ENCODE measurements at regions not wholly inside any gene's neighbourhood (a gene's known extent, or its start where the extent isn't known, plus 50 kb on each side); places are given as distances from the start of the nearest gene placed in this dataset.

GRCh38 chr15:45918839-45919238 is 284.0 kb downstream of the SQOR start:
- POLR2A ChIA-PET (ENCODE audit: partially characterized antibody): no interaction called here
- TF ChIP-seq ATF2 (IDR thresholded peaks at IDR 0.05; ENCODE audit: low read length): no peak
- no peak for TF ChIP-seq HDAC2 (IDR thresholded peaks at IDR 0.05; ENCODE audit: borderline replicate concordance in 1 of 2, low read depth in 2 of 2, low read length in 2 of 2)
- no peak for TF ChIP-seq SP1 (IDR thresholded peaks at IDR 0.05; ENCODE audit: low read depth, low read length)
- TF ChIP-seq USF2 (IDR thresholded peaks at IDR 0.05; ENCODE audit: low read length): no peak

More at GRCh38 chr15:45918839-45919238, 284.0 kb downstream of the SQOR start:
- Histone ChIP-seq H3K14ac (ENCODE audit: insufficient read length) (peak overlapping the region; percentile 88), H2AFZ (ENCODE audit: low read length) (no peak overlapping the region), H4K20me1 (replicated peaks in 1 of 2; ENCODE audit: control insufficient read depth in 1 of 2, insufficient read depth in 2 of 2, low read length in 2 of 2) (no peaks in the 10 kb centered on the region), H2BK12ac (ENCODE audit: low read depth, low read length) (no peak overlapping the region), H3K56ac (replicated peaks; ENCODE audit: insufficient read length, low read depth, low read length) (no peak overlapping the region), H3K4me2 (ENCODE audit: insufficient read depth in 1 of 2, low read depth in 2 of 2, low read length in 2 of 2) (no peak overlapping the region), H2BK5ac (ENCODE audit: low read depth, low read length) (no peak overlapping the region), H3K9me3 (ENCODE audit: insufficient read depth in 2 of 2, low read depth in 1 of 2, low read length in 1 of 2) (no peaks in the 10 kb centered on the region), H2BK15ac (ENCODE audit: low read length) (no peak overlapping the region), H3K27me3 (replicated peaks in 1 of 4; ENCODE audit: control insufficient read depth in 3 of 4, extremely low read depth in 1 of 4, insufficient read depth in 3 of 4, low read length in 3 of 4) (no peaks in the 10 kb centered on the region), H3K23me2 (ENCODE audit: low read depth, low read length) (no peaks in the 10 kb centered on the region; the same call in 1 of the 2 replicates), H4K91ac (replicated peaks; ENCODE audit: insufficient read length, low read length) (no peak overlapping the region), H2AK5ac (ENCODE audit: low read depth, low read length) (no peak overlapping the region), H3K9ac (replicated peaks in 1 of 4; ENCODE audit: extremely low read depth in 1 of 4, low read depth in 3 of 4, low read length in 3 of 4) (no peak overlapping the region), H3K36me3 (ENCODE audit: control insufficient read depth in 2 of 4, insufficient read depth in 4 of 4, low read length in 3 of 4) (no peaks in the 10 kb centered on the region), H4K5ac (ENCODE audit: insufficient read length, low read depth, low read length) (no peak overlapping the region), H3K18ac (ENCODE audit: extremely low read depth, low read length) (no peak overlapping the region), H3K4me1 (replicated peaks in 1 of 4; ENCODE audit: control insufficient read depth in 3 of 4, insufficient read depth in 4 of 4, low read length in 3 of 4) (no peaks in the 10 kb centered on the region), H4K8ac (ENCODE audit: extremely low read depth, insufficient read depth, low read length) (no peak overlapping the region), H3K79me2 (ENCODE audit: control insufficient read depth in 1 of 2, insufficient read depth in 2 of 2, low read length in 2 of 2) (no peaks in the 10 kb centered on the region), H3K4ac (replicated peaks; ENCODE audit: insufficient read length, low read depth, low read length) (no peak overlapping the region), H2BK120ac (replicated peaks; ENCODE audit: low read depth, low read length) (no peak overlapping the region), H3K79me1 (ENCODE audit: low read depth, low read length) (no peaks in the 10 kb centered on the region), H3K4me3 (ENCODE audit: extremely low read depth in 1 of 4, insufficient read depth in 2 of 4, low read depth in 3 of 4, low read length in 4 of 4) (no peak overlapping the region), H3K27ac (ENCODE audit: low read depth, low read length) (no peak overlapping the region), H2BK20ac (ENCODE audit: low read length) (no peak overlapping the region), H3K23ac (ENCODE audit: insufficient read length) (no peak overlapping the region)
- WGBS, 2 experiments (ENCODE audit: extremely low coverage in 1 of 2, insufficient coverage in 1 of 2, insufficient read length in 1 of 2, insufficient replicate concordance in 2 of 2, low coverage in 1 of 2, low lambda C conversion rate in 2 of 2, missing lambda C conversion rate in 1 of 2): 88% methylated on average over 2 of the region's 2 CpGs; no CpG with 5 or more reads in 1 of the 2 experiments
- CTCF ChIA-PET (ENCODE audit: partially characterized antibody): interaction anchor here (1.2 kb wide), 1 partner anchor 96 kb away, joined by 3 read pairs; no protein-coding TSS in a partner anchor
- FAIRE-seq: no peak
- DNase-seq (ENCODE audit: low read depth in 1 of 2, low spot score in 2 of 2): no peak

Measured in H1 (cell line).